GM12878 (cell line): ENCODE measurements at regions not wholly inside any gene's neighbourhood (a gene's known extent, or its start where the extent isn't known, plus 50 kb on each side); places are given as distances from the start of the nearest gene placed in this dataset.

Experiments used
- ASH2L ChIP-seq: fragments of 300-600, 200-600 bp; sonication (generic); IDR thresholded peaks from 2 replicates; pipeline ENCODE4 v1.6.1; 2017; ENCODE audit warnings: low read depth, mild to moderate bottlenecking, borderline replicate concordance
- DPF2 ChIP-seq: fragments of 450-650 bp; IDR thresholded peaks from 2 replicates; pipeline ENCODE4 v1.6.1; 2017; ENCODE audit warnings: mild to moderate bottlenecking
- HDAC6 ChIP-seq: fragments of 200-600 bp; sonication (generic); IDR thresholded peaks from one replicate; pipeline ENCODE4 v1.8.0; 2017; ENCODE audit warnings: antibody characterized with exemption; ENCODE audit not compliant: unreplicated experiment
- NFIC ChIP-seq: IDR thresholded peaks from 2 replicates; pipeline ENCODE4 v1.6.1; 2012; ENCODE audit warnings: low read depth, mild to moderate bottlenecking, inconsistent platforms, low read length, moderate library complexity
- NFYB ChIP-seq: IDR thresholded peaks from 2 replicates; pipeline ENCODE4 v1.6.1; 2011; ENCODE audit warnings: low read depth, mild to moderate bottlenecking, low read length, improper control_type of control experiment, moderate library complexity; ENCODE audit not compliant: insufficient read depth
- PAX5 ChIP-seq: IDR thresholded peaks from 2 replicates; pipeline ENCODE4 v1.6.1; 2011; ENCODE audit warnings: low read depth, low read length, borderline replicate concordance
- RBBP5 ChIP-seq: fragments of 200-600 bp; sonication (generic); conservative IDR thresholded peaks from 2 replicates; pipeline ENCODE4 v1.6.1; 2016
- ZNF384 ChIP-seq: IDR thresholded peaks from 2 replicates; pipeline ENCODE4 v1.6.1; 2012; ENCODE audit warnings: low read depth, mild to moderate bottlenecking, low read length, improper control_type of control experiment, borderline replicate concordance
- ZSCAN29 ChIP-seq: fragments of 450-650 bp; IDR thresholded peaks from 2 replicates; pipeline ENCODE4 v1.6.1; 2017; ENCODE audit warnings: mild to moderate bottlenecking, moderate library complexity
- TF ChIP-seq, protein P1 (sequence below): fragments of 450-650 bp; IDR thresholded peaks from 2 replicates; pipeline ENCODE4 v1.6.1; 2017; ENCODE audit warnings: mild to moderate bottlenecking, moderate library complexity
- TF ChIP-seq, protein P2 (sequence below), 3 experiments: IDR thresholded peaks in 2 of 3; conservative IDR thresholded peaks in 1 of 3; 2 replicates each; pipeline ENCODE4 v1.5.1; 2011; ENCODE audit warnings: low read depth in 3 of 3, low read length in 3 of 3, mild to moderate bottlenecking in 3 of 3, control low read depth in 2 of 3, moderate library complexity in 2 of 3, inconsistent platforms in 1 of 3, mixed read lengths in 1 of 3; ENCODE audit not compliant: control insufficient read depth in 2 of 3, insufficient read depth in 1 of 3; ENCODE audit errors: extremely low read depth in 1 of 3
- TF ChIP-seq, protein P3 (sequence below): IDR thresholded peaks from 2 replicates; pipeline ENCODE4 v1.6.1; 2011; ENCODE audit warnings: borderline replicate concordance, low read depth, mild to moderate bottlenecking, moderate library complexity, mixed read lengths, low read length; ENCODE audit not compliant: insufficient read depth; ENCODE audit errors: extremely low read length

DNA sequence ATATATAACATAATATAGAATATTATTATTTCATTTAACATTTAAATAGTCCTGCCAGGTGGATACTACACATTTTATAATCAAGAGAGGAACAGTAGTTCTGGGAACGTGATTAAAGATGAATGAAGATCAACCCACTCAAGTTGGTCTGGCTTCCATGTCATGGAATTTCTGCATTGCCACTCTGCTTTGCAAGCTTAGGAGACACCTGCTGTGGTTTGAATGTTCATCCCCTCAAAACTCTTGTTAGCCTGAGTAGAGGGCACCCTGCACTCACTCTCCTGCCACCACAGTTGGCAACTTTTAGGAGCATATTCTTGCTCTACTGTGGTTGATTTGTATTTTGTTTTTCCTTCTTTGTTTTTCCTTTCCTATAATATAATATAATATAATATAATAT is 153.2 kb downstream of the GLUL start (continued):
- TF ChIP-seq, protein P1, sequence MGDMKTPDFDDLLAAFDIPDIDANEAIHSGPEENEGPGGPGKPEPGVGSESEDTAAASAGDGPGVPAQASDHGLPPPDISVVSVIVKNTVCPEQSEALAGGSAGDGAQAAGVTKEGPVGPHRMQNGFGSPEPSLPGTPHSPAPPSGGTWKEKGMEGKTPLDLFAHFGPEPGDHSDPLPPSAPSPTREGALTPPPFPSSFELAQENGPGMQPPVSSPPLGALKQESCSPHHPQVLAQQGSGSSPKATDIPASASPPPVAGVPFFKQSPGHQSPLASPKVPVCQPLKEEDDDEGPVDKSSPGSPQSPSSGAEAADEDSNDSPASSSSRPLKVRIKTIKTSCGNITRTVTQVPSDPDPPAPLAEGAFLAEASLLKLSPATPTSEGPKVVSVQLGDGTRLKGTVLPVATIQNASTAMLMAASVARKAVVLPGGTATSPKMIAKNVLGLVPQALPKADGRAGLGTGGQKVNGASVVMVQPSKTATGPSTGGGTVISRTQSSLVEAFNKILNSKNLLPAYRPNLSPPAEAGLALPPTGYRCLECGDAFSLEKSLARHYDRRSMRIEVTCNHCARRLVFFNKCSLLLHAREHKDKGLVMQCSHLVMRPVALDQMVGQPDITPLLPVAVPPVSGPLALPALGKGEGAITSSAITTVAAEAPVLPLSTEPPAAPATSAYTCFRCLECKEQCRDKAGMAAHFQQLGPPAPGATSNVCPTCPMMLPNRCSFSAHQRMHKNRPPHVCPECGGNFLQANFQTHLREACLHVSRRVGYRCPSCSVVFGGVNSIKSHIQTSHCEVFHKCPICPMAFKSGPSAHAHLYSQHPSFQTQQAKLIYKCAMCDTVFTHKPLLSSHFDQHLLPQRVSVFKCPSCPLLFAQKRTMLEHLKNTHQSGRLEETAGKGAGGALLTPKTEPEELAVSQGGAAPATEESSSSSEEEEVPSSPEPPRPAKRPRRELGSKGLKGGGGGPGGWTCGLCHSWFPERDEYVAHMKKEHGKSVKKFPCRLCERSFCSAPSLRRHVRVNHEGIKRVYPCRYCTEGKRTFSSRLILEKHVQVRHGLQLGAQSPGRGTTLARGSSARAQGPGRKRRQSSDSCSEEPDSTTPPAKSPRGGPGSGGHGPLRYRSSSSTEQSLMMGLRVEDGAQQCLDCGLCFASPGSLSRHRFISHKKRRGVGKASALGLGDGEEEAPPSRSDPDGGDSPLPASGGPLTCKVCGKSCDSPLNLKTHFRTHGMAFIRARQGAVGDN, result no peak
- TF ChIP-seq NFYB (no peak), ASH2L (no peak), HDAC6 (no peak), ZNF384 (no peak), NFIC (no peak), RBBP5 (no peak), DPF2 (no peak), ZSCAN29 (no peak), PAX5 (no peak)
- TF ChIP-seq, protein P2, sequence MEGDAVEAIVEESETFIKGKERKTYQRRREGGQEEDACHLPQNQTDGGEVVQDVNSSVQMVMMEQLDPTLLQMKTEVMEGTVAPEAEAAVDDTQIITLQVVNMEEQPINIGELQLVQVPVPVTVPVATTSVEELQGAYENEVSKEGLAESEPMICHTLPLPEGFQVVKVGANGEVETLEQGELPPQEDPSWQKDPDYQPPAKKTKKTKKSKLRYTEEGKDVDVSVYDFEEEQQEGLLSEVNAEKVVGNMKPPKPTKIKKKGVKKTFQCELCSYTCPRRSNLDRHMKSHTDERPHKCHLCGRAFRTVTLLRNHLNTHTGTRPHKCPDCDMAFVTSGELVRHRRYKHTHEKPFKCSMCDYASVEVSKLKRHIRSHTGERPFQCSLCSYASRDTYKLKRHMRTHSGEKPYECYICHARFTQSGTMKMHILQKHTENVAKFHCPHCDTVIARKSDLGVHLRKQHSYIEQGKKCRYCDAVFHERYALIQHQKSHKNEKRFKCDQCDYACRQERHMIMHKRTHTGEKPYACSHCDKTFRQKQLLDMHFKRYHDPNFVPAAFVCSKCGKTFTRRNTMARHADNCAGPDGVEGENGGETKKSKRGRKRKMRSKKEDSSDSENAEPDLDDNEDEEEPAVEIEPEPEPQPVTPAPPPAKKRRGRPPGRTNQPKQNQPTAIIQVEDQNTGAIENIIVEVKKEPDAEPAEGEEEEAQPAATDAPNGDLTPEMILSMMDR (IDR thresholded peaks at IDR 0.05 in 2 of 3, conservative IDR thresholded peaks at IDR 0.05 in 1 of 3; ENCODE audit: control insufficient read depth in 2 of 3, extremely low read depth in 1 of 3, insufficient read depth in 1 of 3, low read depth in 3 of 3, low read length in 3 of 3), result no peak
- TF ChIP-seq, protein P3, sequence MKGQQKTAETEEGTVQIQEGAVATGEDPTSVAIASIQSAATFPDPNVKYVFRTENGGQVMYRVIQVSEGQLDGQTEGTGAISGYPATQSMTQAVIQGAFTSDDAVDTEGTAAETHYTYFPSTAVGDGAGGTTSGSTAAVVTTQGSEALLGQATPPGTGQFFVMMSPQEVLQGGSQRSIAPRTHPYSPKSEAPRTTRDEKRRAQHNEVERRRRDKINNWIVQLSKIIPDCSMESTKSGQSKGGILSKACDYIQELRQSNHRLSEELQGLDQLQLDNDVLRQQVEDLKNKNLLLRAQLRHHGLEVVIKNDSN, result no peak
